HG03521 (cell line): ENCODE measurements at regions not wholly inside any gene's neighbourhood (a gene's known extent, or its start where the extent isn't known, plus 50 kb on each side); places are given as distances from the start of the nearest gene placed in this dataset.

Experiments
- ATAC-seq: cut with Tn5 transposase; IDR thresholded peaks from one replicate; pipeline ENCODE4 v1.9.1; 2021; ENCODE audit warnings: mild to moderate bottlenecking, moderate library complexity; ENCODE audit not compliant: unreplicated experiment

GRCh38 chr12:127257366-127257935, 1009.5 kb upstream of the TMEM132C start:
- no peak for ATAC-seq

- no peak for ATAC-seq
These were observed 1006.4 kb upstream of the TMEM132C start for GRCh38 chr12:127260531-127260930.

GRCh38 chr12:127260999-127261398, 1006.0 kb upstream of the TMEM132C start:
- no peak for ATAC-seq

- no peak for ATAC-seq
These were observed 1004.4 kb upstream of the TMEM132C start for GRCh38 chr12:127262615-127263014.

GRCh38 chr12:127263621-127264020, 1003.3 kb upstream of the TMEM132C start:
- ATAC-seq, result no peak

GRCh38 chr12:127267128-127267527, 999.8 kb upstream of the TMEM132C start:
- no peak for ATAC-seq

- ATAC-seq, result no peak
These were observed 998.8 kb upstream of the TMEM132C start for GRCh38 chr12:127268213-127268612.

- no peak for ATAC-seq
These were observed 998.1 kb upstream of the TMEM132C start for GRCh38 chr12:127268706-127269425.

GRCh38 chr12:127270193-127270592, 996.8 kb upstream of the TMEM132C start:
- no peak for ATAC-seq

GRCh38 chr12:127271776-127272175, 995.2 kb upstream of the TMEM132C start:
- ATAC-seq, result no peak

- no peak for ATAC-seq
These were observed 994.1 kb upstream of the TMEM132C start for GRCh38 chr12:127272864-127273263.

- ATAC-seq, result no peak
These were observed 993.3 kb upstream of the TMEM132C start for GRCh38 chr12:127273626-127274025.

GRCh38 chr12:127275416-127275815, 991.6 kb upstream of the TMEM132C start:
- ATAC-seq, result no peak

- peak; percentile 74 for ATAC-seq
These were observed 989.1 kb upstream of the TMEM132C start for GRCh38 chr12:127277882-127278281.

GRCh38 chr12:127278351-127278750, 988.6 kb upstream of the TMEM132C start:
- no peak for ATAC-seq

- ATAC-seq, result peak; percentile 52
These were observed 986.3 kb upstream of the TMEM132C start for GRCh38 chr12:127280393-127281275.

GRCh38 chr12:127282786-127283565, 984.0 kb upstream of the TMEM132C start:
- no peak for ATAC-seq

- ATAC-seq, result no peak
These were observed 982.9 kb upstream of the TMEM132C start for GRCh38 chr12:127284021-127284420.

GRCh38 chr12:127284870-127285431, 982.0 kb upstream of the TMEM132C start:
- no peak for ATAC-seq

GRCh38 chr12:127286281-127286680, 980.7 kb upstream of the TMEM132C start:
- ATAC-seq, result no peak

GRCh38 chr12:127287256-127287655, 979.7 kb upstream of the TMEM132C start:
- no peak for ATAC-seq
